ENCODE measurements at regions not wholly inside any gene's neighbourhood (a gene's known extent, or its start where the extent isn't known, plus 50 kb on each side); places are given as distances from the start of the nearest gene placed in this dataset.

DNA sequence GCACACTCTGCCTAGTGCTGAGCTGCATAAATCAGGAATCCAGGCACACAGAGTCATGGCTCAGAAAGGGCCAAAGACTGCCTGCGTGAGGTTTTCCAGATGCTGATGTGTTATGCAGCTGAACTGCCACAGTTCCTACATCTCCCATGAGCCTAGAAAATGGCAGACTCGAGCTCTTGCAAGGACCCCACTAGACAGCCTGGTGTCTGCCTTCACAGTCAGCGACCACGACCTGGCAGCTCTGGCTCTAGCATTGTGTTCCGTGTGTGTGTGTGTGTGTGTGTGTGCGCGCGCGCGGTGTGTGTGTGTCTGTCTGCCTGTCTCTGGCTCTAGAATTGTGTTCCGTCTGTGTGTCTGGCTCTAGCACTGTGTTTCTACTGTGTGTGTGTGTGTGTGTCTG lies 203.6 kb upstream of the AGTR2 start:
- TF ChIP-seq, protein P1, sequence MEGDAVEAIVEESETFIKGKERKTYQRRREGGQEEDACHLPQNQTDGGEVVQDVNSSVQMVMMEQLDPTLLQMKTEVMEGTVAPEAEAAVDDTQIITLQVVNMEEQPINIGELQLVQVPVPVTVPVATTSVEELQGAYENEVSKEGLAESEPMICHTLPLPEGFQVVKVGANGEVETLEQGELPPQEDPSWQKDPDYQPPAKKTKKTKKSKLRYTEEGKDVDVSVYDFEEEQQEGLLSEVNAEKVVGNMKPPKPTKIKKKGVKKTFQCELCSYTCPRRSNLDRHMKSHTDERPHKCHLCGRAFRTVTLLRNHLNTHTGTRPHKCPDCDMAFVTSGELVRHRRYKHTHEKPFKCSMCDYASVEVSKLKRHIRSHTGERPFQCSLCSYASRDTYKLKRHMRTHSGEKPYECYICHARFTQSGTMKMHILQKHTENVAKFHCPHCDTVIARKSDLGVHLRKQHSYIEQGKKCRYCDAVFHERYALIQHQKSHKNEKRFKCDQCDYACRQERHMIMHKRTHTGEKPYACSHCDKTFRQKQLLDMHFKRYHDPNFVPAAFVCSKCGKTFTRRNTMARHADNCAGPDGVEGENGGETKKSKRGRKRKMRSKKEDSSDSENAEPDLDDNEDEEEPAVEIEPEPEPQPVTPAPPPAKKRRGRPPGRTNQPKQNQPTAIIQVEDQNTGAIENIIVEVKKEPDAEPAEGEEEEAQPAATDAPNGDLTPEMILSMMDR (IDR thresholded peaks at IDR 0.05) = no peak
- TF ChIP-seq POLR2A (IDR thresholded peaks at IDR 0.05) = no peak
- TF ChIP-seq POLR2AphosphoS5 (IDR thresholded peaks at IDR 0.05) = peak in 2 of 3 donors; percentile 25 to 35
- no peak for TF ChIP-seq EP300 (IDR thresholded peaks at IDR 0.05; ENCODE audit: low read depth)

All from transverse colon (tissue), 4 donors.